IgD-negative memory B cell (primary cell): ENCODE measurements at regions not wholly inside any gene's neighbourhood (a gene's known extent, or its start where the extent isn't known, plus 50 kb on each side); places are given as distances from the start of the nearest gene placed in this dataset.

ENCODE experiments used
- H3K27ac Mint-ChIP-seq, 3 donors: one replicate each; pipeline ENCODE4 v1.8.0; 2020 to 2022; ENCODE audit warnings: mild to moderate bottlenecking in 3 of 3, mixed read lengths in 3 of 3, moderate library complexity in 1 of 3
- H3K27me3 Mint-ChIP-seq: one replicate; pipeline ENCODE4 v1.8.0; 2021; ENCODE audit warnings: mixed read lengths
- H3K36me3 Mint-ChIP-seq: one replicate; pipeline ENCODE4 v1.8.0; 2020; ENCODE audit warnings: mild to moderate bottlenecking, mixed read lengths
- H3K4me1 Mint-ChIP-seq, 3 donors: one replicate each; pipeline ENCODE4 v1.8.0; 2020 to 2022; ENCODE audit warnings: mixed read lengths in 3 of 3, mild to moderate bottlenecking in 1 of 3
- H3K4me3 Mint-ChIP-seq, 4 donors: one replicate each; pipeline ENCODE4 v1.8.0; 2020 to 2022; ENCODE audit warnings: mild to moderate bottlenecking in 4 of 4, mixed read lengths in 4 of 4, moderate library complexity in 3 of 4
- H3K9me3 Mint-ChIP-seq, 3 donors: one replicate each; pipeline ENCODE4 v1.8.0; 2020 to 2021; ENCODE audit warnings: mixed read lengths in 3 of 3, mild to moderate bottlenecking in 1 of 3

DNA sequence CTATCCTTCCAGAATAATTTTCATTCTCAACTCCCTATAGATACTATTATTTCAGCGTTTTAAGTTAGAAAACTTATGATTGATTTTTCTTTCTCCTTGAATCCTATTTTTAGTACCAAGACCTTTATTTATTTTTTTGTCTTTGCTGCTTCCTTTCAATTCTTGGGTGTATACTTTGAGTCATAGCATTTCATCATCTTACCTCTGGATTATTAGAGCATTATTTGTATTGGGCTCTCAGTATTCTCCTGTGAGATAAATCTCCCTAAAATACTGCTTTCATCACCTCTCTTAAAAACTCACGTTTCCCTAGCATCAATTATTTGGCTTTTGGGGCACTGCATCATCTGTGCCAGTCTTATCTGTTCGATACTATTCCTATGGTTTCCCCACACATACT is 222.8 kb downstream of the POSTN start:
- no peaks in the 10 kb centered on the region for H3K36me3 Mint-ChIP-seq
- H3K4me3 Mint-ChIP-seq = no peak overlapping the region
- no peaks in the 10 kb centered on the region for H3K9me3 Mint-ChIP-seq
- no peaks in the 10 kb centered on the region for H3K27me3 Mint-ChIP-seq
- H3K27ac Mint-ChIP-seq = no peak overlapping the region
- H3K4me1 Mint-ChIP-seq = no peaks in the 10 kb centered on the region

DNA sequence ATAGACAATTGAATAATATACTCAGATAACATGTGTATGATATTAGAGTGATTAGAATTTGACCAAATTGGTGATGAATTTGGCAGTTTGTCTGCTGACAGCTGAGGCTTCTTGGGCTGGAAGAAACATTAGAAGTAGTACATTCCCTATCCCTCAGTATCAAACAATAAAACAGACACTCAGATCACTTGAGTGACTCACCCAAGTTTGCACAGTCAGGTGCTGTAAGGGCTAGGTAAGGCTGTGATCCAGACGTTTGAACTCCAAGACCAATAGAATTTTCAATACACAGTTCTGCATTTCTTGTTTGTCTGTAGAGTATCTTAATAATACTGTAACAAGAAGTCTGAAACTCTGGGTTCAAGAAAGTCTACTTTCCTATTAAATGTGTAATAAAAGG is 223.5 kb downstream of the POSTN start:
- H3K4me1 Mint-ChIP-seq = no peaks in the 10 kb centered on the region
- H3K27me3 Mint-ChIP-seq = no peaks in the 10 kb centered on the region
- no peak overlapping the region for H3K27ac Mint-ChIP-seq
- no peaks in the 10 kb centered on the region for H3K36me3 Mint-ChIP-seq
- H3K9me3 Mint-ChIP-seq = no peaks in the 10 kb centered on the region
- no peak overlapping the region for H3K4me3 Mint-ChIP-seq

DNA sequence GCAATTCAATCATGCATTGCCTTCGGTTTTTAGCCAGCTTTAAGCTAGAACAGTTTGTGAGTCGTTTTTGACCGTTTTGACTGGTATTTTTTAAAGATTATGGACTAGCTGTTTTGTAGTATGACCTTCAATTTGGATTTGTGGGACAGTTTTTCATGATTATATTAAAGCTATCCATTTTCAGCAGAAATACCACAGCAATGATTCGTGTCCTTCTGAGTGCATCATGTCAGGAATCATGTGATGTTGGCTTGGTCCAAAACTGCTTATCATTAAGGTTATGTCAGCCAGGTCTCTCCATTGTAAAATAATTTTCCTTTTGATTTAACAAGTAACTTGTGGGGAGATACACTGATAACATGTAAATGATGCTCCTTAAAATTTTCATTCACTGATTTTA is 229.0 kb downstream of the POSTN start:
- Mint-ChIP-seq H3K36me3 (no peaks in the 10 kb centered on the region), H3K27me3 (no peaks in the 10 kb centered on the region)

DNA sequence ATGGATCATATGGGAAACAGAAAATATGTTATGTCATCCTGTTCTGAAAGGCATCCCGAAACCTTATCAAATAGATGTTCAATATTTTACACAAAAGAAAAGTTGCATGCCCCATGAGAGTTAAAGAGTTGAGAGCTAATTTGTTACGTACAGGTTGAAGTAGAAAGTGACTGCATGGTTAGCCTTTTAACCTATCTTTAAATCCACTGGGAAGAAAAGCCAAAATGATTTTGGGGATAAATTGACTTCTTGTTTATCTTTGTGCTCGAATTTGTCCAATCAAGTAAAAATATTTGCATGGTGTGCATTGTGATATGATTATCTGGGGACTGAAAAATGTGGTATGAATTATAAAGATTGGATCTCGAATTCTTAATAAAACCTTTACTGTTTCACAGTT is 230.1 kb downstream of the POSTN start:
- Mint-ChIP-seq H3K27ac (no peak overlapping the region), H3K9me3 (no peaks in the 10 kb centered on the region), H3K4me1 (no peaks in the 10 kb centered on the region), H3K4me3 (no peak overlapping the region), H3K27me3 (no peaks in the 10 kb centered on the region), H3K36me3 (no peaks in the 10 kb centered on the region)

More for the DNA sequence above, 229.0 kb downstream of the POSTN start:
- no peak overlapping the region for H3K27ac Mint-ChIP-seq
- no peaks in the 10 kb centered on the region for H3K4me1 Mint-ChIP-seq
- H3K9me3 Mint-ChIP-seq = no peaks in the 10 kb centered on the region
- H3K4me3 Mint-ChIP-seq = no peak overlapping the region

DNA sequence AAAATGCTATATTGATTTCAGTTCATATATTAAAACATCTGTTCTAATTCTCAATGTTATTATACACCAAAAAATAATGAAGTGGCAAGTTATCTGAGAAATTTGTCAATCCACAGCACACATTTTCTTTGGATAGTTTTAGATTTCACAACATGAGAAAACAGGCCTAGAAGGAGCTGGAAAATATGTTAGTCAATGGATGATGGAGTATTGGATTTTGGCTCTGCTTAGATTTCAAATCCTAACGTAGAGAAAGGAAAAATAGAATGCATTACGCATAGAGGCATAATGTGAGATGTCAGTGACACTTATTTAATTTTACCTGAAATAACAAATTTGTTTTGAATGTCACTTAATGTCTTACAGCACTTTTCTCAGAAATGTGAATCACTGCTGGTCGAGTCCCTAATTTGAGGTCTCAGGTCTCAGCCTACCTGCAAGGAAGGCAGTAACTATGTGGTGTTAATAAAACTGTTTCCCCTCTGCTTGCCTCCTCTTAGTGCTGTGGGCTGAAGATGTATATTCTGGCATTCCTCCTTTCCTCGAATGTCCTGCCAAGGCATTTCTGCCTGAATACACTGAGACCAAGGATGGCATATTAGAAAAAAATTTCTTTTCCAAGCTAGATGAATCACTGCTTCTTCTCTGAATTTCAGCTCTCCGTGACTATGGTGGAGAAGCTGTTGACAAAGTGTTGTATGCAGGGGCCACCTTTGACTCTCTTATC is 232.4 kb downstream of the POSTN start:
- no peak overlapping the region for H3K27ac Mint-ChIP-seq
- peaks cover 0 to 1% (median 0%) of the 10 kb centered on the region in 3 donors for H3K9me3 Mint-ChIP-seq
- no peaks in the 10 kb centered on the region for H3K27me3 Mint-ChIP-seq
- peaks cover 0 to 3% (median 0%) of the 10 kb centered on the region in 3 donors for H3K4me1 Mint-ChIP-seq
- H3K36me3 Mint-ChIP-seq = no peaks in the 10 kb centered on the region
- no peak overlapping the region for H3K4me3 Mint-ChIP-seq

DNA sequence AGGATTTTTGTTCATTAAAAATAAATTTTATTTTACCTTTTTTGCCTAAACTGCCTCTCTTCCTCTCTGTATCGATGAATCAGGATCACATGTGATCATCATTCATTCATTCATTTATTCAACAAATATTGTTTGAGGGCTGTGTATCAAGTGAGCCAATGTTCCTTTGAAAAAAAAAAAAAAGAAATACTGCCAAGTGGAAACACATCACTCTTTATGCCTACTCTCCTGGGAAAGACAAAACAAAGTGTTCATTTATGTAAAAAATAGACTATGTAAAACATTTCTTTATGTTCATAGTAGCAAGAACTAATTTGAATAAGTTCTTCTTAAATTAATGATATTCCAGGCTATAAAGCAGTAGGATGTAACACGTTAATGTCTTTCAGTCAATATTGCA is 233.1 kb downstream of the POSTN start:
- peaks cover 0 to 3% (median 0%) of the 10 kb centered on the region in 3 donors for H3K4me1 Mint-ChIP-seq
- H3K4me3 Mint-ChIP-seq = no peak overlapping the region
- no peaks in the 10 kb centered on the region for H3K36me3 Mint-ChIP-seq
- H3K27ac Mint-ChIP-seq = no peak overlapping the region
- peaks cover 0 to 1% (median 0%) of the 10 kb centered on the region in 3 donors for H3K9me3 Mint-ChIP-seq
- H3K27me3 Mint-ChIP-seq = no peaks in the 10 kb centered on the region

DNA sequence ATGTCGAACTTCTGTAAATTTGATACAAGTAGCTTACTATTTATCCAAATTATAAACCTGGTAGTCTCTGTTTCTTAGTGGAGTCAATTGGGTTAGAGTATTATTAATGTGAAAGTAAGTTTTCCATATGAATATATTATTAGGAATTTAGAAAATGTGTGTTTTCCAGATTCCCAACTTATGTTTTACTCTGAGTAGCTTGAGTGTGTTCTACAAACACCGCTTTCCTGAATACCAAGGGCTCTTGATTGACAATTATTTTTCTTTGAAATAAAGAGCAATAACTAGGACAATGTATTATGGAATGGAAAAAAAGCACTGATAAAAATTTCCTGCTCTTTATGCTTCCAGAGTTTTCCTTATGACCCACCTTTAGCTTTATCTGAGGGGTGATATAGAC is 233.6 kb downstream of the POSTN start:
- no peaks in the 10 kb centered on the region for H3K27me3 Mint-ChIP-seq
- no peak overlapping the region for H3K27ac Mint-ChIP-seq
- H3K36me3 Mint-ChIP-seq = no peaks in the 10 kb centered on the region
- H3K4me3 Mint-ChIP-seq = no peak overlapping the region
- peaks cover 0 to 3% (median 0%) of the 10 kb centered on the region in 3 donors for H3K4me1 Mint-ChIP-seq
- peaks cover 0 to 1% (median 0%) of the 10 kb centered on the region in 3 donors for H3K9me3 Mint-ChIP-seq

DNA sequence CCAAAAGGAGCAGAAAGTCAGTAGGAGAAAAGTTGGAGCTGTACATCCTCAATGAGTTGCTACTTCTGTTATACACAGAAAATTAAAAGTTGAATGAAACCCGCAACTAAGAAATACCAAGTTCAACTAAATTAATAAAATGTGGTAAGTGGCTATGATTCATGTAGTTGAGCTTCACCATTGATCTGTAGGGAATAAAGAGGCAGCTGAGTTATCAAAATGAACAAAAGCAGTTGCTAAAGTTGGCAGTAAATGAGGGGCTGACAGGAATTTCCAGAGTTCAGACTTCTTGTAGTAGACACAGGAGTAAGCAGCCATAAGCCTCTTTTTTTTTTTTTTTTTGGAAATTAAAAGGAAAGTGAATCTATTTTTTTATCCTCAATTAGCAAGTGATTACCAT is 234.6 kb downstream of the POSTN start:
- Mint-ChIP-seq H3K4me1 (peaks cover 0 to 3% (median 0%) of the 10 kb centered on the region in 3 donors), H3K27ac (no peak overlapping the region), H3K4me3 (no peak overlapping the region), H3K9me3 (peaks cover 0 to 1% (median 0%) of the 10 kb centered on the region in 3 donors), H3K27me3 (no peaks in the 10 kb centered on the region), H3K36me3 (no peaks in the 10 kb centered on the region)

DNA sequence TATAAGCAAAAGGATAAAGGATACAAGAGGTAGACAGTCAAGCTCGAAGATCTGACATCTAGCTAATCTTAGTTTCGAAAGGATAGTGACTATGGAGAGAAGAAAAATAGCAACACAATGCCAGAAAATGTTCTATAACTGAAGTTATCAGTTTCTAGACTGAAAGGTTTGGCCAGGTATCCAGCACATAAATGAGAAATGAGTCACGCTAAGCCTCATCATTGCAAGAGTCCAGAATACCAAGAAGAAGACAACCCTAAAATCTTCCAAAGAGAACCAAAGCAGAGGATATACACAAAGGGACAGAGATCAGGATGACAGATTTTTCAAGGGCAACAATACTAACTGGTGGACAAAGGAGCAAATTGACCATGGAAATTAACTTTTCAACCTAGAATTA is 237.0 kb downstream of the POSTN start:
- Mint-ChIP-seq H3K27ac (no peak overlapping the region), H3K4me3 (no peak overlapping the region), H3K9me3 (peaks cover 0 to 1% (median 0%) of the 10 kb centered on the region in 3 donors), H3K27me3 (no peaks in the 10 kb centered on the region), H3K4me1 (peaks cover 0 to 3% (median 0%) of the 10 kb centered on the region in 3 donors), H3K36me3 (no peaks in the 10 kb centered on the region)

DNA sequence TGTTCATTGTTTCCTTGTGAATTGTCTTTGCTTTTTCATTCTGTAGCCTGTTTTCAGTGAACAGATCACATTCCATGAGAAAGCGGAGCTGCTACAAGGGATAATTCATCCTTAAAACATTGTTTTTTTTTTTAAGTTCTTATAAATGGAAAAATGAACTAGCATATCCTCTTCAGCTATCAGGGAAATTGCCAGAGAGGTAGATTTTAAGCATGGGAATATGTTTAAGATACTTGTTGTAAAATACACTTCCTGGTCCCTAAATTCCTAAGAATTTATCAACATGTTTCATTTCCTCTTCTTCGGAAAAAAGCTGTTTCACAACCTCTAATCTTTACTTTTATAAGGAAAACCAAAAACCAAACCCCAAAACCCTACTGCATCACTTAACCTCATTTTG is 238.0 kb downstream of the POSTN start:
- Mint-ChIP-seq H3K4me3 (no peak overlapping the region), H3K27me3 (no peaks in the 10 kb centered on the region), H3K4me1 (peaks cover 0 to 3% (median 0%) of the 10 kb centered on the region in 3 donors), H3K9me3 (peaks cover 0 to 1% (median 0%) of the 10 kb centered on the region in 3 donors), H3K27ac (no peak overlapping the region), H3K36me3 (no peaks in the 10 kb centered on the region)

DNA sequence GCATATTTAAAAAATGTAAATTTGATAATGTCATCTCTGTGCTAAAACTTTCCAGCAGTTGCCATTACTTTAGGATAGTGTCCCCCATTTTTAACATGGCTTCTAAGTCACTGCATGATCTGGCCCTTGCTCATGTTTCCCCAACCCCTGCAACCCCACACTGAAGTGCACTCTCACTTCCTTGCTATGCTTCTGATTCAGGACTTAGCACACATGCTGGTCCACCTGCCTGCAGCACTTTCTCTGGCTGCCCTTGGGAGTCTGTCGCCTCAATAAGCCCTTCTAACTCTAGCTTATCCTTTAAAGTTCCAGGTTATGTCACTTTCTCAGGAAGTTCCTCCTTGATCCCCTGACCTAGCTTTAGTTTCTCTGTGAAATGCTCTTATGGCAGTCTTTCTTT is 241.0 kb downstream of the POSTN start:
- Mint-ChIP-seq H3K4me3 (no peak overlapping the region), H3K4me1 (peaks cover 0 to 3% (median 0%) of the 10 kb centered on the region in 3 donors), H3K27me3 (no peaks in the 10 kb centered on the region), H3K9me3 (peaks cover 0 to 3% (median 1%) of the 10 kb centered on the region in 3 donors), H3K36me3 (no peaks in the 10 kb centered on the region), H3K27ac (no peak overlapping the region)

DNA sequence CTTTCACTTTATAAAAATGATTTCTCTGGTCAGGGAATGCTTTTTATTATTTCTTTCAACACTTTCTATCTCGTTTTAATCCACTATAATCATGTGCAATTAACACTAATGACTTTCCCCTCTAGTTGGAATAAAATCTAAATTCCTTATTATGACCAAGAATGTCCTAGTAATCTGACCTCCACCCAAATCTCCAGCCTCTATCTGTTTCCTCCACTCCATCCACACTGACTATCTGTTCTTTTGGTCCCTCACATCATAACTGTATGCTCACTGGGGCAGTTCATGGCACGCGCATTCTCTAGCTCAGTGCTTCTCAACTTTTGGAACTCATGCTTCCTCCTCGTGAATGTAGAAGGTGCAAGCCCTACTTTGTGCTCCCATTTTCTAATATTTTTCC is 244.7 kb downstream of the POSTN start:
- H3K36me3 Mint-ChIP-seq = peaks cover 1% of the 10 kb centered on the region

DNA sequence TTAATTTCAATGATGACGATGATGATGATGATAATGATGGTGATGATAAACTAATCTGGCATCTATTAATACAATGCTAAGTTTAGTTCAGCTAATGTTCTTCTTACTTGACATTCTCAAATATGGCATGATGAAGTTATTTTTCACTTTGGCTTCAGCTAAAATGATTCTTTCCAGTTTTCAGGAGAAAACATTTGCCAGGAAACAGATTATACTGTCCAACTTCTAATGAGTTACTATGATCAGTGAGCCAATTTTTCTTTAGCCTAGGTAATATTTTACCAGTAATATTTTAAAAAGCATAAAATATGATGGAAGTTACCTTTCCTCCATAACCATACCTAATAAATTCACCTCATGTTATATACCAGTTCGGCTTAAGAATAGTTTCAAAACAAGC is 245.7 kb upstream of the CSNK1A1L start:
- H3K9me3 Mint-ChIP-seq = peaks cover 0 to 3% (median 0%) of the 10 kb centered on the region in 3 donors
- no peaks in the 10 kb centered on the region for H3K27me3 Mint-ChIP-seq
- H3K4me1 Mint-ChIP-seq = no peaks in the 10 kb centered on the region
- no peak overlapping the region for H3K27ac Mint-ChIP-seq
- no peak overlapping the region for H3K4me3 Mint-ChIP-seq
- peaks cover 1% of the 10 kb centered on the region for H3K36me3 Mint-ChIP-seq

More for the DNA sequence above, 244.7 kb downstream of the POSTN start:
- H3K27ac Mint-ChIP-seq = no peak overlapping the region
- H3K4me1 Mint-ChIP-seq = no peaks in the 10 kb centered on the region
- H3K27me3 Mint-ChIP-seq = no peaks in the 10 kb centered on the region
- H3K4me3 Mint-ChIP-seq = no peak overlapping the region
- H3K9me3 Mint-ChIP-seq = peaks cover 0 to 3% (median 0%) of the 10 kb centered on the region in 3 donors

DNA sequence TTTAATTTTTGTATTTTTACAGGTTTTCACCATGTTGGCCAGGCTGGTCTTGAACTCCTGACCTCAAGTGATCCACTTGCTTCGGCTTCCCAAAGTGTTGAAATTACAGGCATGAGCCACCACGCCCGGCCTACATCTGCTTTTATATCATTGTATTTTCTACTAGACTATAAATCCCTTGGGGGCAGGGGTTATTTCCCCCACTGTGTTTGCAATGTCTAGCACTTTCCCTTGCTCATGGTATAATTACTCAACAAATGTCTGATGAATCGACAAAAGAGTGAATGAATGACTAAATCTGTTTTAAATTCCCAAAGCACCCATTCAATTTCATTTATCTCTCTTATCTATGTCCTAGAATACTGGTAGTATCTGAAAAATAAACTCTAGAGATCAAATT is 244.5 kb upstream of the CSNK1A1L start:
- Mint-ChIP-seq H3K27me3 (no peaks in the 10 kb centered on the region), H3K27ac (no peak overlapping the region), H3K9me3 (peaks cover 0 to 3% (median 0%) of the 10 kb centered on the region in 3 donors), H3K4me1 (no peaks in the 10 kb centered on the region), H3K36me3 (peaks cover 1% of the 10 kb centered on the region), H3K4me3 (no peak overlapping the region)

DNA sequence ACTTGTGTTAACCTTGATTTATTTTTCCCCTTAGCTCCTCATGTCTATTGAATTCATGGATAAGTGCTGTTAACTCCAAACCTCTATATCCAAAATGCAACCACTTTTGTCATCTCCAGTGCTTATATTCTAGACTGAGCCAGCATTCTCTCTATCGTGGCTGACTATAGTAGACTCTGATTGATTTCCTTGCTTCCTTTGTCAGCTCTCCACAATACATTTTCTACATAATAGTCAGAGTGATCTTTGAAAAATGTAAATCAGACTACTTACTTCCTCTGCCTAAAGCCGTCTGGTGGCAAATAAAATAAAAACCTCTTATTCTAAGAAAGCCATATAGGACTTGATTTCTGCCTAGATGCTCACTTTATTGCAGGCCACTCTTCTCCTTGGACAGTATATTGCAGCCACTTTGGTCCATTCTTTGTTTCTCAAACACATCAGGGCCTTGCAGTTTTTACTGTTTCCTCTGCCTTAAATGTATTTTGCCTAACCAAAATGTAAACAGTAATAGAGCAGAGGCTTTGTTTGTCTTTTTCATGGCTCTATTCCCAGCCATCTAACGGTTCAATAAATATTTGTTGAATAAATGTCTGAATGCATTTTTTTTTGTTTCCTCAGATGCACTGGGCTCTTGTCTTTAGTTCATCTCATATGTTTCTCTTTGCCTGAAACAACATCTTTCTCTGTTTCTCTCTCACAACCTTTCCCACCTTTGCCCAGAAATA is 243.6 kb upstream of the CSNK1A1L start:
- H3K9me3 Mint-ChIP-seq = peaks cover 0 to 3% (median 0%) of the 10 kb centered on the region in 3 donors
- H3K27me3 Mint-ChIP-seq = no peaks in the 10 kb centered on the region
- H3K4me3 Mint-ChIP-seq = no peak overlapping the region
- H3K27ac Mint-ChIP-seq = no peak overlapping the region
- H3K36me3 Mint-ChIP-seq = peaks cover 1% of the 10 kb centered on the region
- H3K4me1 Mint-ChIP-seq = no peaks in the 10 kb centered on the region

DNA sequence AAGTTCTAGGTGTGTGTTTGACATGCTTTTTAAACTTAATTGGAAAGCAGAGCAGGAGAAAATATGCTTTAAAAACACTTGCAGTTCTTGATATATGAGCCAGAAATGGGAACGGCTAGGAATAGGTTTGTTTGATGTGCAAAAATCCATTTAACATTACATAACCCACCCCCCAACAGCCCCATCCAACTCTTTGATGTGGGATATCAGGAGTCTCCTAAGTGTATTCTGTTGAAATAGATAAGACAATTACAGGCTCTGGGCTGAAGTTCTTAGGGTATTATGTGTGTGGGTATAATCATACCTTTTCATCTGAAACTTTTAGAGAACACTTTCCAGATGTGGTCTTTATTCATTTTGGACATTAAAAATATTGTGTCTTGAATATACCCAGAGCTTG is 240.4 kb upstream of the CSNK1A1L start:
- Mint-ChIP-seq H3K9me3 (no peaks in the 10 kb centered on the region), H3K27me3 (no peaks in the 10 kb centered on the region), H3K36me3 (peaks cover 3% of the 10 kb centered on the region), H3K4me1 (no peaks in the 10 kb centered on the region), H3K4me3 (no peak overlapping the region), H3K27ac (no peak overlapping the region)
